HG03097 (cell line): ENCODE measurements at regions not wholly inside any gene's neighbourhood (a gene's known extent, or its start where the extent isn't known, plus 50 kb on each side); places are given as distances from the start of the nearest gene placed in this dataset.
"Not testable (repeated sequence)": the region's sequence is repeated elsewhere in the genome, so short reads cannot be mapped to it uniquely, and the experiment has no call there.

ENCODE experiments used
- ATAC-seq: cut with Tn5 transposase; IDR thresholded peaks from one replicate; pipeline ENCODE4 v1.9.1; 2021; ENCODE audit not compliant: unreplicated experiment, low FRiP score

- no peak for ATAC-seq
These were observed 583.0 kb upstream of the GOLIM4 start for GRCh38 chr3:168678730-168679129.

- no peak for ATAC-seq
These were observed 575.4 kb upstream of the GOLIM4 start for GRCh38 chr3:168671091-168671490.

GRCh38 chr3:168660879-168661657 lies 565.3 kb upstream of the GOLIM4 start:
- not testable (repeated sequence) for ATAC-seq

- no peak for ATAC-seq
These were observed 563.3 kb upstream of the GOLIM4 start for GRCh38 chr3:168659015-168659414.

- no peak for ATAC-seq
These were observed 559.9 kb upstream of the GOLIM4 start for GRCh38 chr3:168655611-168656010.

GRCh38 chr3:168654700-168655099 lies 559.0 kb upstream of the GOLIM4 start:
- ATAC-seq = no peak

GRCh38 chr3:168653255-168653654 lies 557.5 kb upstream of the GOLIM4 start:
- no peak for ATAC-seq

- ATAC-seq = no peak
These were observed 552.6 kb upstream of the GOLIM4 start for GRCh38 chr3:168648321-168648720.

- no peak for ATAC-seq
These were observed 551.9 kb upstream of the GOLIM4 start for GRCh38 chr3:168647582-168647981.

- no peak for ATAC-seq
These were observed 549.5 kb upstream of the GOLIM4 start for GRCh38 chr3:168645180-168645579.

- no peak for ATAC-seq
These were observed 532.8 kb upstream of the GOLIM4 start for GRCh38 chr3:168628549-168628948.

- ATAC-seq = no peak
These were observed 529.8 kb upstream of the GOLIM4 start for GRCh38 chr3:168625477-168625876.

GRCh38 chr3:168624892-168625448 lies 529.2 kb upstream of the GOLIM4 start:
- no peak for ATAC-seq

GRCh38 chr3:168624195-168624594 lies 528.5 kb upstream of the GOLIM4 start:
- no peak for ATAC-seq

- no peak for ATAC-seq
These were observed 527.1 kb upstream of the GOLIM4 start for GRCh38 chr3:168622795-168623194.

GRCh38 chr3:168620854-168621253 lies 525.1 kb upstream of the GOLIM4 start:
- no peak for ATAC-seq

GRCh38 chr3:168618827-168619470 lies 523.2 kb upstream of the GOLIM4 start:
- no peak for ATAC-seq

GRCh38 chr3:168617658-168618057 lies 521.9 kb upstream of the GOLIM4 start:
- ATAC-seq = no peak

GRCh38 chr3:168616915-168617314 lies 521.2 kb upstream of the GOLIM4 start:
- ATAC-seq = no peak

GRCh38 chr3:168615493-168616020 lies 519.8 kb upstream of the GOLIM4 start:
- no peak for ATAC-seq

GRCh38 chr3:168613151-168613550 lies 517.4 kb upstream of the GOLIM4 start:
- no peak for ATAC-seq

- ATAC-seq = no peak
These were observed 516.9 kb upstream of the GOLIM4 start for GRCh38 chr3:168612671-168613070.
